ENCODE measurements at regions not wholly inside any gene's neighbourhood (a gene's known extent, or its start where the extent isn't known, plus 50 kb on each side); places are given as distances from the start of the nearest gene placed in this dataset.
"Not testable (repeated sequence)": the region's sequence is repeated elsewhere in the genome, so short reads cannot be mapped to it uniquely, and the experiment has no call there.

DNA sequence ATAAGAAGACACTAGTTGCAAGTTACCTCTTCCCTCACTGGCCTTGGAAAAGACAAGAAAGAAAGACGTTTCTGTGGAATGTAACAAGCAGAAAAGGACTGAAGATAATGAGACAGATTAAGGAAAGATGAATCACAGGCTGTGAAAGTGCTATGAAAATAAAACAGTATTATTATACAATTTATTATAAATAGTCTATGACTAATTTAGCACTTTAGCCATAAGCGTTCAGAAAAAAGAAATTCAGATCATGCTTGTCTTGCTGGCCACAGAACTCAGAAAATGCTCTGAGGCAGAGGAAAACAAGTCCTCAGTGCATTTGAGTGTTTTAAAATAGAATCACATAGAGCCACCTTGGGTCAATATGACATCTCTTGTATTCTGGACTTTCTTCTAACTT is 174.8 kb upstream of the NBPF9 start:
- TF ChIP-seq, protein P1, sequence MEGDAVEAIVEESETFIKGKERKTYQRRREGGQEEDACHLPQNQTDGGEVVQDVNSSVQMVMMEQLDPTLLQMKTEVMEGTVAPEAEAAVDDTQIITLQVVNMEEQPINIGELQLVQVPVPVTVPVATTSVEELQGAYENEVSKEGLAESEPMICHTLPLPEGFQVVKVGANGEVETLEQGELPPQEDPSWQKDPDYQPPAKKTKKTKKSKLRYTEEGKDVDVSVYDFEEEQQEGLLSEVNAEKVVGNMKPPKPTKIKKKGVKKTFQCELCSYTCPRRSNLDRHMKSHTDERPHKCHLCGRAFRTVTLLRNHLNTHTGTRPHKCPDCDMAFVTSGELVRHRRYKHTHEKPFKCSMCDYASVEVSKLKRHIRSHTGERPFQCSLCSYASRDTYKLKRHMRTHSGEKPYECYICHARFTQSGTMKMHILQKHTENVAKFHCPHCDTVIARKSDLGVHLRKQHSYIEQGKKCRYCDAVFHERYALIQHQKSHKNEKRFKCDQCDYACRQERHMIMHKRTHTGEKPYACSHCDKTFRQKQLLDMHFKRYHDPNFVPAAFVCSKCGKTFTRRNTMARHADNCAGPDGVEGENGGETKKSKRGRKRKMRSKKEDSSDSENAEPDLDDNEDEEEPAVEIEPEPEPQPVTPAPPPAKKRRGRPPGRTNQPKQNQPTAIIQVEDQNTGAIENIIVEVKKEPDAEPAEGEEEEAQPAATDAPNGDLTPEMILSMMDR (conservative IDR thresholded peaks at IDR 0.05; ENCODE audit: low read depth, low read length): not testable (repeated sequence)
- not testable (repeated sequence) for TF ChIP-seq EZH2 (IDR thresholded peaks at IDR 0.05; ENCODE audit: low read length, unreplicated experiment); EZH2phosphoT487 (IDR thresholded peaks at IDR 0.05; ENCODE audit: borderline replicate concordance, low read length)
